HG03565 (cell line): ENCODE measurements at regions not wholly inside any gene's neighbourhood (a gene's known extent, or its start where the extent isn't known, plus 50 kb on each side); places are given as distances from the start of the nearest gene placed in this dataset.
A peak's percentile ranks its signal among the peaks of the same experiment; 100 is the strongest.

Experiments
- ATAC-seq: cut with Tn5 transposase; IDR thresholded peaks from one replicate; pipeline ENCODE4 v1.9.1; 2021; ENCODE audit warnings: mild to moderate bottlenecking, moderate library complexity; ENCODE audit not compliant: unreplicated experiment

GRCh38 chr13:74084375-74084935 lies 49.7 kb downstream of the KLF12 start:
- ATAC-seq, result no peak

- ATAC-seq, result no peak
These were observed 51.5 kb downstream of the KLF12 start for GRCh38 chr13:74082741-74083160.

GRCh38 chr13:74080762-74081161 lies 53.4 kb downstream of the KLF12 start:
- ATAC-seq, result no peak

GRCh38 chr13:74077792-74078191 lies 56.4 kb downstream of the KLF12 start:
- no peak for ATAC-seq

- ATAC-seq, result no peak
These were observed 56.8 kb downstream of the KLF12 start for GRCh38 chr13:74077375-74077774.

- ATAC-seq, result no peak
These were observed 59.5 kb downstream of the KLF12 start for GRCh38 chr13:74074723-74075122.

GRCh38 chr13:74073274-74073673 lies 60.9 kb downstream of the KLF12 start:
- ATAC-seq, result no peak

GRCh38 chr13:74070513-74070912 lies 63.7 kb downstream of the KLF12 start:
- no peak for ATAC-seq

GRCh38 chr13:74070065-74070464 lies 64.1 kb downstream of the KLF12 start:
- peak; percentile 65 for ATAC-seq

GRCh38 chr13:74068471-74068870 lies 65.7 kb downstream of the KLF12 start:
- ATAC-seq, result no peak

GRCh38 chr13:74067818-74068217 lies 66.4 kb downstream of the KLF12 start:
- ATAC-seq, result no peak

GRCh38 chr13:74066937-74067336 lies 67.3 kb downstream of the KLF12 start:
- ATAC-seq, result no peak

- ATAC-seq, result no peak
These were observed 69.3 kb downstream of the KLF12 start for GRCh38 chr13:74064805-74065312.

- no peak for ATAC-seq
These were observed 70.6 kb downstream of the KLF12 start for GRCh38 chr13:74063533-74064100.

GRCh38 chr13:74062933-74063332 lies 71.3 kb downstream of the KLF12 start:
- ATAC-seq, result peak; percentile 76

GRCh38 chr13:74061926-74062595 lies 72.1 kb downstream of the KLF12 start:
- peak; percentile 59 for ATAC-seq

- ATAC-seq, result no peak
These were observed 77.2 kb downstream of the KLF12 start for GRCh38 chr13:74056801-74057542.

- ATAC-seq, result no peak
These were observed 81.7 kb downstream of the KLF12 start for GRCh38 chr13:74052402-74052928.

GRCh38 chr13:74048756-74049155 lies 85.4 kb downstream of the KLF12 start:
- ATAC-seq, result no peak

GRCh38 chr13:74047931-74048600 lies 86.1 kb downstream of the KLF12 start:
- ATAC-seq, result no peak

- no peak for ATAC-seq
These were observed 87.8 kb downstream of the KLF12 start for GRCh38 chr13:74046431-74046830.
